ENCODE measurements at regions not wholly inside any gene's neighbourhood (a gene's known extent, or its start where the extent isn't known, plus 50 kb on each side); places are given as distances from the start of the nearest gene placed in this dataset.

GRCh38 chr5:89998519-89999305 is 410.8 kb downstream of the CETN3 start:
- Histone ChIP-seq H3K27me3 (ENCODE audit: insufficient read depth, poor library complexity, severe bottlenecking) (no peaks in the 10 kb centered on the region), H3K4me3 (replicated peaks; ENCODE audit: insufficient read depth, low read length) (no peak overlapping the region), H3K27ac (replicated peaks) (no peak overlapping the region)
- TF ChIP-seq POLR2AphosphoS5 (IDR thresholded peaks at IDR 0.05; ENCODE audit: low read depth) (no peak), SPI1 (IDR thresholded peaks at IDR 0.05; ENCODE audit: borderline replicate concordance, low read depth) (no peak), GABPA (IDR thresholded peaks at IDR 0.05; ENCODE audit: low read depth) (no peak), REST (IDR thresholded peaks at IDR 0.05; ENCODE audit: insufficient replicate concordance, low read depth) (no peak), CTCF (IDR thresholded peaks at IDR 0.05; ENCODE audit: insufficient read depth, low read length) (no peak)
- no peak for DNase-seq (ENCODE audit: low read depth in 1 of 2, low spot score in 1 of 2)

GRCh38 chr5:89996890-89997289 is 412.7 kb downstream of the CETN3 start:
- Histone ChIP-seq H3K27me3 (ENCODE audit: insufficient read depth, poor library complexity, severe bottlenecking) (no peaks in the 10 kb centered on the region), H3K27ac (replicated peaks) (no peak overlapping the region), H3K4me3 (replicated peaks; ENCODE audit: insufficient read depth, low read length) (no peak overlapping the region)
- TF ChIP-seq REST (IDR thresholded peaks at IDR 0.05; ENCODE audit: insufficient replicate concordance, low read depth): no peak
- DNase-seq (ENCODE audit: low read depth in 1 of 2, low spot score in 1 of 2): no peak

GRCh38 chr5:89996335-89996734 is 413.2 kb downstream of the CETN3 start:
- Histone ChIP-seq H3K27ac (replicated peaks) (no peak overlapping the region), H3K4me3 (replicated peaks; ENCODE audit: insufficient read depth, low read length) (no peak overlapping the region), H3K27me3 (ENCODE audit: insufficient read depth, poor library complexity, severe bottlenecking) (no peaks in the 10 kb centered on the region)
- TF ChIP-seq SPI1 (IDR thresholded peaks at IDR 0.05; ENCODE audit: borderline replicate concordance, low read depth): no peak
- no peak for TF ChIP-seq REST (IDR thresholded peaks at IDR 0.05; ENCODE audit: insufficient replicate concordance, low read depth)
- TF ChIP-seq POLR2AphosphoS5 (IDR thresholded peaks at IDR 0.05; ENCODE audit: low read depth): no peak
- TF ChIP-seq GABPA (IDR thresholded peaks at IDR 0.05; ENCODE audit: low read depth): no peak
- no peak for TF ChIP-seq CTCF (IDR thresholded peaks at IDR 0.05; ENCODE audit: insufficient read depth, low read length)
- no peak for DNase-seq (ENCODE audit: low read depth in 1 of 2, low spot score in 1 of 2)
